Activated effector memory CD4-positive, alpha-beta T cell treated with anti-CD3 and anti-CD28 coated beads, Interleukin-2, amount 50 U/mL, for 16 hours (primary cell): ENCODE measurements at regions not wholly inside any gene's neighbourhood (a gene's known extent, or its start where the extent isn't known, plus 50 kb on each side); places are given as distances from the start of the nearest gene placed in this dataset.
"Not testable (repeated sequence)": the region's sequence is repeated elsewhere in the genome, so short reads cannot be mapped to it uniquely, and the experiment has no call there.

Source experiments
- DNase-seq: peaks from one replicate; pipeline ENCODE4 v3.0.0-alpha.2; 2020

- no peak for DNase-seq
Observed at GRCh38 chr1:29397981-29398380, 161.7 kb downstream of the PTPRU start.

DNA sequence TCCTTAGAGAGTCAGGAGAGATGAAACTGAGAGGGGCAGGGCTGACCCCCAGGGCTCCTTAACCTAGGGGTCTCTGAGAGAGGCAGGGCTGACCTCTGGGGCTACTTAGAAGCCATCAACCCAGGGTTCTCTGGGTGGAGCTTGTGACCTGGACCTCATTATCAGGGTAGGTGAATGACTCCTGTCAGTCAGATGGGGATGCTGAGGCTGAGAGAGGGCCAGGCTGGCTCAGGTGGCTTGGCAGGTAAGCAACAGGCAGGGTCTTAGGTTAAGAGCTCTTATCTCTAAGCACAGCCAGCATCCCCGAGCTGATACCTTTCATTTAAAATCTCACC lies 160.9 kb downstream of the PTPRU start:
- no peak for DNase-seq

DNA sequence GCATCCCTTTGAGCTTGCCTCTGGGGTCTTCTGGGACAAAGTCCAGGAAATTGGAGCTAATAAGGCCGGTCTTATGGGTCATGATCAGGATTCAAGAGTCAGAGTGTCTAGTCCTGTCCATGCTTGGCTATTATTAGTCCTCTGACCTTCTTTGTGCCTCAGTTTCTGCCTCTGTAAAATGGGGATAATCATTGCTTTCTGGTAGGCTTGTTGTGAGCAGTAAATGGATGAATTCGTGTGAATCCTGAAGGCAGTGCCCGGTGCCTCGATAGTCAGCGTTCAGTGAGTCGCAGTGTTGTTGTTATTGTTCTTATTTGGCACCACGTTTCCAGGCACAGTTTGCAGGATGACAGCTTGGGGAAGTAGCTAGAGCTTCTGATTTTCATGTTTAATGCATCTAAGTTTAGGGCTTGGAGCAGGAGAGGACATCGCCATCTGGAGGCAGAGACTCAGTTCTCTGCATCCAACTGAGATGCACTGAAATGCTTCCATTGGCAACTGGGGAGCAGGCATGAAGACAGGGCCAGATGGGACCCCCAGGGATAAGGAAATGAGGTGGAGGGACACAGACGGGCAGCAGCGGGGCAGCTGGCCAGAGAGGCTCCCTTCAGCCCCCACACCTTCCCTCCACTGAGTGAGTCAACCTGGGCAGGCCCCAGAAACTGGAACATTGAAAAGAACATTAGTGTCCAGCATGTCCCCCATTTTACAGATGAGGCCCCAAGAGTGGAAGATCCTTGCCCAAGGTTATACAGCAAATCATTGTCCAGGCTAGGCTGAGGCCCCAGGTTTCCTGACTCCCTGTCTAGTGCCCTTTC lies 160.3 kb downstream of the PTPRU start:
- no peak for DNase-seq

DNA sequence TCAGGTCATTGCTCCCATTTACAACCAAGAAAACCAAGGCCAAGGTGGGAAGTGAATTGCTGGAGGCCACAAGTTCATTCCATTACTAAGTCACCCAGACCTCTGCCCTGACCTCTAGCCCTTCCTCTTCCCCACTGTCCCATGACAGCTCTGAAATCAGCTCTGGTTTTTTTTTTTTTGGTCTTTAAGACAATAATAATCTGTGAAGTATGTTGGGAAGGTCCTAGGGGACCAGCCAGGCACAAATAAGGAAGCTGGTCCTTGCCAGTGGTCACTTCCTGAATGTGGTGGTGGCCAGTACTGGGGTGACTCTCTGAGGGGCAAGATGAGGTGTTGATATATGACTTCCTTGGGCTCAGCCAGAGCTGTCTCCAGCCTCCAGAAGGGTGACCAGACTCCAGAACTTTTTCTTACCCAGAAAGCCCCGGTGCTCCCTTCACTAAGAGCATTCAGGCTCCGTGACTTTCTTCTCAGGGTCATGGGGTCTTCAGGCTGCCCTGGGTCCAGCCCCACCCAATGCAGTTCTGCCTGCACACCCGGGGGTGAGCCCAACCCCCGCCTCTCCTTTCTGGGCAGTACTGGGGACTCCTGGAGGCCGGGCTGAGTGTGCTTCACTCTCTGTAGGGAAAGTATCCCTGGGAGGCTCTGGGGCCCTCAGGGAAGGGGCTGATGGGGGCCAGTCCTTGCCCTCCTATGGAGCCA lies 159.6 kb downstream of the PTPRU start:
- DNase-seq, result no peak

- DNase-seq, result no peak
Observed at GRCh38 chr1:29394521-29395225, 158.4 kb downstream of the PTPRU start.

DNA sequence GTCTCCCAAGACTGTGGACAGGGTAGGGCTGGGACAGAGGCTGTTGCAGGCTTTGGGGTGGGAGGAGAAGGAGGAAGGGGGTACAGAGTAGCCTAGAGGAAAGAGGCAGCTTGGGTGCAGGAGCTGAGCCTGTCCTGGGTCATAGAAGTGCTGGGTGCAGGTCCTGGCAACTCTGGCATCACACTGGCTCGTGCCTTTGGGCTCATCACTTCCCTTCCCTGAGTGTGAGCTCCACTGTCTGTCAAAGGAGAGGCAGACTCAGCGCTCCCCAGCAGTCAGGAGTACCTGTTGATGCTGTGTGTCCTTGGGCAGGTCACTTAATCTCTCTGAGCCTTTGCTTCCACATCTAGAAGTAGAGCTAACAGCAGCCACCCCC lies 157.1 kb downstream of the PTPRU start:
- DNase-seq, result no peak

DNA sequence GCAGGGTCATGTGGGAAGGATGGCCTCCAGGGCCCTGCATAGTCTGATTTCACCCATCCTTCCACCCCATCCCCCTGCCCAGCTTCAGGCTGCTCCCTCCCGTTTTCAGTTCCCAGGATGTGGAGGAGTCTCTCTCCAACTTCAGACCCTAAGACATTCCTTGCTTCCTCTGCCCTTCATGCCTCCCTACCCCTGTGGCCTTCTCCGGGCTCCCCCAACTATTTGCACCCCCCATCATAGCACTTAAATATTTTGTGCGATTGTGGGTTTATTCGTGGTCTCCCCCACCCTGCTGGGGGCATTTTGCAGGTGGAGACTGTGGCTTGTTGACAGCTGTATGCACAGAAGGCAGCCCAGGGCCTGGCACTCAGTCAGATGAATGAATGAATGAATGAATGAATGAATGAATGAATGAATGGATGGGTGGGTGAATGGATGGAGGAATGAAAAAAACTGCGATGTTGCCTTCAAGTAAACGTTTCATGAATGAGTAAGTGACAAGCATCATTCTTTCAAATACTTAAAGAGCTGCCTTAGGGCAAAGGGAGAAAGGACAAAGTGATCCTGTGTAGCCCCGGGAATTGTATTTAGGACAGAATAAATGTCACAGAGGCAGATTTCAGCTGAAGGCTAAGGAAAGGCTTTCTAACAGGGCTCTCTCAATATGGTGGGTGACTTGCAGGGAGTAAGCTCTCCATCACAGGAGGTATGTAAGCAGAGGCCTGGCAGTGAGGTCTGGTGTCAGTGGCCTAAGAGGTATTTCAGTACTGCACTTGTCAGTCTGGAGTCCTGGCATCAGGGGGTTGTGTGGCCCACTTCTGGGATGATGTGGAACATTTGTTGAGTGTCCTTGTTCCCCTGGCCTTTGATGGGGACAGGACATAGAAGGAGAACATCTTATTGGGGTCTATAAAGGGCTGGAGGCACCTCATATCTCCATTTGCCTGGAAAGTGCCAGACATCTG lies 156.4 kb downstream of the PTPRU start:
- no peak for DNase-seq

GRCh38 chr1:29392036-29392435 lies 155.7 kb downstream of the PTPRU start:
- no peak for DNase-seq

GRCh38 chr1:29391362-29391880 lies 155.1 kb downstream of the PTPRU start:
- DNase-seq, result no peak

DNA sequence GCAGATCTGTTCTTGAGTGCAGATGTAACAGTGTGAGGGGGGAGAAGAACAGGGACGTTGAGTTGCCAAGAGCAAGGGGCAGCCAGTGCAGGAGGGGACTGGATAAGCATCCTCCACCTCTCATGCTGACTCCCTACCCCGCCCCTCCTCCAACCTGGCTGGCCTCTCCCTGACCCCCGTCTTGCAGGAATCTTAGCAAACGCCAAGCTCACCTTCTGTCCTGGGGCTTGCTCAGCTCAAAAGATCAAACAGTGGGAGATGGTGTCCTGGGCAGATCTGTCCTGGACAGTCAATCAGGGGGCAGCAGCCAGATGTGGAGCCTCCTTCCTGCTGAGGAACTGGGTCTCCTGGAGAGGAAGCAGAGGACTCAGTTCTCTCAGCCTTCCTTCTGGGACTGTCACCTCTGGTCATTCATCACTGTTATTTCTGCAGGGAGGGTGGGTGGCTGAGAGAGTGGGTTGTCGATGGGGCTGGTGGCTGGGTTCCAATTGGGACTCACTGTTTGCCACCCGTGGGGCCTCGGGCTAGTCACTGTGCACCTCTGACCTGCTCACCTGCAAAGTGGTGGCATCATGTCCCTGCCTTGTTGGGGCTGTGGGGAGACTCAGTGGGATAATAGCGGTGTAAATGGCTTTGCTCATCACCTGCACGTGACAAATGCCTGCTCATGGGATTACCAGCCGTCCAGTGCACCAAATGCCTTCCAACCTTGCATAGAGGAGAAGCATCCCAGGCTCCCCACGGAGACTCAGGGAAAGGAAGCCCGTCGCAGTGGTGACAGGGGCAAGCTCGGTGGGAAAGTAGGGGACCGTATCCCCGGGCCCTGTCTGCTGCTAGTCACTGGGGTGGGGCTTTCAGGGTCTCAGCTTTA lies 154.4 kb downstream of the PTPRU start:
- DNase-seq, result no peak

DNA sequence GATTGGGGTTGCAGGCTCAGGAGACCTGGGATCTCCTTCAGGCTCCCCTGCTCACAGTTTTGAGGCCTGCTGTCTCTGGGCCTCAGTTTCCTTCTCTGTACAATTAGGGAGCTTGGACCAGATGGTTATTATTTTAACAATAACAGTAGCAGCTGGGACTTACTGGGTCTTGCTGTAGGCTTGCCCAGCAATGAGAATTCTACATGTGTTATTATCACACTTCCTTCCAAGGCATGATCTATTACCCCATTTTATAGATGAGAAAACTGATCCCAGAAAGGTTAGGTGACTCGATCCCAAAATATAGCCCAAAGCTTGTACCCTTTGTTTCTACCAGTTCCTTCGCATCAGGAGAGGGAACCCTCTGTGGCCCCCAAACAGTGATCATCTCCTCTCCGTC lies 153.8 kb downstream of the PTPRU start:
- DNase-seq, result no peak

DNA sequence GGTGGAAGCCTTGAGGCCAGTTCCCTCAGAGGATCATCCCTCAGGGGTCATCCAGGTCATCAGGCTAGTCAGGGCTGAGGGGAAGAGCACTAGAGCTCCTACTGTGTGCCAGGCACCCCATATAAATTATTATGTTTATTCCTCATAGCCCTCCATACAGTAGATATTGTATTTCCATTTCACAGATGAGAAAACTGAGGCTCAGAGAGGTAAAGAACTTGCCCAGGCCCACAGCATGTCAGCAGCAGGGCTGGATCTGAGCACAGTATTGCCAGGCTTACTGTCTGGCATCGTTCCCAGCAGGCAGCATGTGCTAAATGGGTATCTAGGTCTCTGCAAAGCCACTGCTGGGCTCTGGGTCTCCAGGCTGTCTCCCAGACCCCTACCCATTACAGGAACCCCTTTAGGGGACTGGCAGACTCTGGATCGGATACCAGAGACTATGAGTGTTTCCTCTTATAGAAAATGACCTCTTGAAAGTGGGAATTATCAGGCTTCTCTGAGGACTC lies 153.3 kb downstream of the PTPRU start:
- DNase-seq, result no peak

DNA sequence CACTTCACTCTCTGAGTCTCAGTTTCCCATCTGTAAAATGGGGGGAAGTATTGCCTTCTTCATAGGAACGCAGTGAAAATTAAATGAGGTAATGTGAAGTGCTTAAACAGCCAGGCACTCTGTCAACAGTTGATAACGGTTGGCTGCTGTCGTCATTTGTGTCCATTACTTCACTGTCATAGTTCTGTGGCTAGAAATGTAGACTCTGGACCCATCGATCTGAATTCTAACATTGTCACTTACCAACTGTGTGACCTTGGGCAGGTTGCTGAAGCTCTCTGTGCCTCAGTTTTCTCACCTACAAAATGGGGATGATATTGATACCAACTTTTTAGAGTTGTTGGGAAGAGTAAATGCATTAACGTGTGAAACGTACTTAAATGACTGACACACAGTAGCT lies 152.6 kb downstream of the PTPRU start:
- DNase-seq, result no peak

GRCh38 chr1:29388170-29388569 lies 151.8 kb downstream of the PTPRU start:
- DNase-seq, result no peak

DNA sequence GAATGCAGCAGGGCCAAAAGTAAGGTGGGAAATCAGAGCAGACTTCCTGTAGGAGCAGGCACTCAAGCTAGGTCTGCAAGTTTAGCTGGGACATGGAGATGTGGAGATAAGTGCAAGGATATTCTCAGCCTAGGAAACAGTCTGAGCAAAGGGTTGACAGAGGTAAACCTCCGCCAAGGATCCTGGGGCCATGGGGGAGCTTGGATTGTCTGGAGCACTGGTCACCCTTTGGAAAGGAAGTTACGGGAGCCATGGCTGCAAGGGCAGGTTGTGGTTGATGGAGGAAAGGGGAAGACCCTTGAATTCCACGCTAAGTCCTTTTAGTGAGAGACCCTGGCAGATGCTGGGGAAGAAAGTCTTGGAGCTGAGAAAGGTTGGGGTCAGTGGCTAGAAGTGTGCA lies 150.9 kb downstream of the PTPRU start:
- no peak for DNase-seq

DNA sequence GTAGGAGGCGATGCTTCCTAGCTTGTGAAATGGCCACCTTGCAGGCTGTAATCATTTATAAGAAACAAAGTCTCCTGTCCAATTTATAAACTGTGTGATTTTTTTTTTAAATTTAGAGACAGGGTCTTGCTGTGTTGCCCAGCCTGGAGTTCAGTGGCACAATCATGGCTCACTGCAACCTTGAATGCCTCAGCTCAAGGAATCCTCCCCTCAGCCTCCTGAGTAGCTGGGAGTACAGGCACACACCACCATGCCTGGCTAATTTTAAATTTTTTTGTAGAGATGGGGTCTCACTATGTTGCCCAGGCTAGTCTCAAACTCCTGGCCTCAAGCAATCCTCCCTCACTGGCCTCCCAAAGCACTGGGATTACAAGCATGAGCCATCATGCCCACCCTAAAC lies 150.1 kb downstream of the PTPRU start:
- DNase-seq, result not testable (repeated sequence)

GRCh38 chr1:29385966-29386365 lies 149.6 kb downstream of the PTPRU start:
- no peak for DNase-seq

DNA sequence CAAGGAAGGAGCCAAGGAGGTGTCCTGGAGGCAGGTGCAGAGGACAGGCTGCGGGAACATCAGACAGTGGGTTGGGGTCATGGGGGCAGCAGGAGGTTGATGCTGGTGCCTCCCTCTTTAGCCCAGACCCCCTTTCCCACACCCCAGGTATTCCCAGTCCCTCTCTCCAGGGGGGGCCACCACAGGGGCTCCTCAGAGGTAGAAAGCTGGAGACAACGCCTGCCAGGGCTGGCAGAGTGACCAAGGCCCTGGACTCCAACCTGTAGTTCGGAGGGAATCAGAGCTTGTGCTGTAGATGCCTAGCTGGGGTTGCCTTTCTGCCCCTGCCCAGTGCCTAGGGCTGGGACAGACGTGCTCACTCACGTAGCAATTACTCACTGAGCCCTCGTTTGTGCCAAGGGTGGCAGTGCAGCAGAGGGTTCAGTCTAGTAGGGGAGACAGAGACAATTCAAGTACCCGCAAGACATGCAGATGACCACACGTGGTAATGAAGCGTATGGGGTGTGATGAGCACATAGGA lies 148.2 kb downstream of the PTPRU start:
- DNase-seq, result no peak

- no peak for DNase-seq
Observed at GRCh38 chr1:29383746-29384371, 147.5 kb downstream of the PTPRU start.
